T-helper 1 cell treated with Interleukin-12 subunit alpha and Interleukin-12 subunit beta and Interleukin-4 antibody, amounts not matched to agents 30 μg/mL and 1 μg/mL, for 36 hours (primary cell): ENCODE measurements at regions not wholly inside any gene's neighbourhood (a gene's known extent, or its start where the extent isn't known, plus 50 kb on each side); places are given as distances from the start of the nearest gene placed in this dataset.

Experiments
- H3K27ac Mint-ChIP-seq: one replicate; pipeline ENCODE4 v1.8.0; 2021; ENCODE audit warnings: mild to moderate bottlenecking, mixed read lengths
- H3K27me3 Mint-ChIP-seq: one replicate; pipeline ENCODE4 v1.8.0; 2021; ENCODE audit warnings: low read depth, mixed read lengths
- H3K36me3 Mint-ChIP-seq: one replicate; pipeline ENCODE4 v1.8.0; 2021; ENCODE audit warnings: low read depth, mixed read lengths
- H3K4me1 Mint-ChIP-seq: one replicate; pipeline ENCODE4 v1.8.0; 2021; ENCODE audit warnings: low read depth, mixed read lengths
- H3K4me3 Mint-ChIP-seq: one replicate; pipeline ENCODE4 v1.8.0; 2021; ENCODE audit warnings: mild to moderate bottlenecking, moderate library complexity, mixed read lengths
- H3K9me3 Mint-ChIP-seq: one replicate; pipeline ENCODE4 v1.8.0; 2021; ENCODE audit warnings: mixed read lengths

DNA sequence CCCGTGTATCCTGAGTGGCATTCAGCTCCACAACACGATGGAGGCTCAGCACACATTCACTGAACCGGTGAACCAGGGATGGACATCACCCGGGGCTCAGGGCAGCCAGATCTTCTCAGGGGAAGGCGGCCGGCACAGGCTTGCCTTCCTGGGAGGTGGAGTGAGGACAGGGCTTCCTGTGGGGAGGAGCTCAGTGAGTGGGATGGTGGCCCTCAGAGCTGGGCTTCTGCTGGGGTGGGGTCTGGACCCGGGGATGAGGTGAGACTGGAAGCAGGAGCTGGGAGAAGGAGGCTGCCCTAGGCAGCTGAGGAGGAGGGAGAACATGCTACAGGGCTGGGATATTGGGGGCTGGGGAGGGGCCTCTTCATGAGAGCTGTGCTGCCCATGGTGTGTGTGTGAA, 58.5 kb upstream of the PRR23E start:
- no peak overlapping the region for H3K27ac Mint-ChIP-seq
- no peaks in the 10 kb centered on the region for H3K4me1 Mint-ChIP-seq
- H3K4me3 Mint-ChIP-seq = no peak overlapping the region
- no peaks in the 10 kb centered on the region for H3K9me3 Mint-ChIP-seq
- no peaks in the 10 kb centered on the region for H3K36me3 Mint-ChIP-seq
- peaks cover 29% of the 10 kb centered on the region for H3K27me3 Mint-ChIP-seq

DNA sequence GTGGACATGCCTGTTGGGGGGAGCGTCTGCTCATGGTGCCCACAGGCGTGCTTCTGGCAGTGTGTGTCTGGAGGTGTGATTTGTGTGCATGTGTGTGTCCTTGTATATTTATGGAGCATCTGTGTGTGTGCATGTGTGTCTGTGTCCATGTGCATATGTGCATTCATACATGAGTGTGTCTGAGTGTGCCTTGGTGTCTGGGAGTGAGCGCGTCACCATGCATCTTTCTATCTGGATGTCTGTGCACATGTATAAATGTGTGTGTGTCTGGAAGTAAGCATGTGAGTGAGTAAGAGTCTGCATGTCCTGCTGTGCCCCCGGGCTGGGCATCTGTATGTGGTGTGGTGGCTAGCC, 58.1 kb upstream of the PRR23E start:
- H3K27me3 Mint-ChIP-seq = peaks cover 29% of the 10 kb centered on the region
- no peaks in the 10 kb centered on the region for H3K36me3 Mint-ChIP-seq
- no peaks in the 10 kb centered on the region for H3K9me3 Mint-ChIP-seq
- no peak overlapping the region for H3K4me3 Mint-ChIP-seq
- no peak overlapping the region for H3K27ac Mint-ChIP-seq
- no peaks in the 10 kb centered on the region for H3K4me1 Mint-ChIP-seq

DNA sequence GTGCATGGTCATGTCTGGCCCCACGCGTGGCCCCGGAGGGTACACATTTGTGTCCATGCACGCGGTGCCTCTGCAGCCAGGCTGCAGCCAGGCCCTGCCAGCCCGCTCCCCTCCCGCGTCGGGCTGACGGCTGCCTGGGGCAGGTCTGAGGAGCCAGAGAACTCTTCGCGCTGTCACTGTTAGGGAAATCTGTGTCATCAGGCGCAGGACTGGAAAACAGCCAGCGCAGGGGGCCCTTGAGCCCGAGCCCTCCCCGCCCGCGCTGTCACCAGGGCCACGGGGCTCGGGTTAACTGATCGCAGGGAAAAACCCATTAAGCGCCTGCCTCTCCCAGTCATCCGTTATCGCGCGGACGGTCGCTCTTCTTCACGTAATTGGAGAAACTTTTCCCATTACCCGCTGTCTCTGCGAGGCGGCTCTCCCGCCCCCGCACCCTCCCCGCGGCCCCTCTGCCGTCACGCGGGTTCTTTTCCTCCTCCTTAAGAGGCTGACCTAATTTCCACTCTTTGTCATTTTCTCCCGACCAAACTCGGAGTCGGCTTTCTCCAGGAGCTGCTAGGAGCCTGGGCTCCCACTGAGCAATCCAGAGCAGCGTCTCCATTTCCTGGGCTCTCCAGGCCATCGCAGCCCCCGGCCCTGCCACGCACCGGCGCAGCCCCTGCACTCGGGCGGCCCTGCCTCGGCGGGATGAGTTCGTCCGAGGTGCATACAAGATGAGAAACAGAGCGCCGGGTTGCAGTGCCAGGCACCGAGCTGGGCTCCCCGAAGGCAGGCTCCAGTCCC, 57.5 kb upstream of the PRR23E start:
- Mint-ChIP-seq H3K9me3 (no peaks in the 10 kb centered on the region), H3K4me3 (no peak overlapping the region), H3K27me3 (peaks cover 29% of the 10 kb centered on the region)

GRCh38 chr3:127136024-127136600, 56.8 kb upstream of the PRR23E start:
- H3K9me3 Mint-ChIP-seq = no peaks in the 10 kb centered on the region
- no peak overlapping the region for H3K27ac Mint-ChIP-seq
- H3K4me1 Mint-ChIP-seq = no peaks in the 10 kb centered on the region
- peaks cover 29% of the 10 kb centered on the region for H3K27me3 Mint-ChIP-seq
- no peak overlapping the region for H3K4me3 Mint-ChIP-seq
- H3K36me3 Mint-ChIP-seq = no peaks in the 10 kb centered on the region

More for the DNA sequence above, 57.5 kb upstream of the PRR23E start:
- Mint-ChIP-seq H3K27ac (no peak overlapping the region), H3K4me1 (no peaks in the 10 kb centered on the region), H3K36me3 (no peaks in the 10 kb centered on the region)

GRCh38 chr3:127136706-127137105, 56.2 kb upstream of the PRR23E start:
- H3K4me1 Mint-ChIP-seq = no peaks in the 10 kb centered on the region
- H3K9me3 Mint-ChIP-seq = no peaks in the 10 kb centered on the region
- H3K4me3 Mint-ChIP-seq = no peak overlapping the region
- H3K27me3 Mint-ChIP-seq = peaks cover 29% of the 10 kb centered on the region
- no peak overlapping the region for H3K27ac Mint-ChIP-seq
- H3K36me3 Mint-ChIP-seq = no peaks in the 10 kb centered on the region

DNA sequence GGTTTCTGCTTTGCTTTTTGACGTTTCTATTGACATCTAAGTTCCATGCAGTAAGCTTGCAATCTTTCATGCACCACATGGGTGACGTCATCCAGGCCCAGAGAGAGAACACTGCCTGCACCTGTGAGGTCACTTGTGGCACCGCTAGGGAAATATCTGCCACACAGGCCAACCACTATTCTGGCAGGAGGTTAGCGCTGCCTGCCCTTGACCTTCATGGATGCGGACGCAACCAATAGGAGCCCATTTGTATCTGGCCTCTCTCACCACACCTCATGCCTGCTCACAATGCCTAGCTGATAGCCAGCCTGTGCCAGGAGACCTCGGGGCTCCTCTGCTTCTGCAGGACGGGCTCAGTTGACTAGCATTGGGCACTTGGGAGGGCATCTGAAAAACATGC, 55.8 kb upstream of the PRR23E start:
- no peak overlapping the region for H3K4me3 Mint-ChIP-seq
- no peaks in the 10 kb centered on the region for H3K36me3 Mint-ChIP-seq
- peaks cover 29% of the 10 kb centered on the region for H3K27me3 Mint-ChIP-seq
- H3K4me1 Mint-ChIP-seq = no peaks in the 10 kb centered on the region
- H3K27ac Mint-ChIP-seq = no peak overlapping the region
- no peaks in the 10 kb centered on the region for H3K9me3 Mint-ChIP-seq

GRCh38 chr3:127137757-127138536, 55.0 kb upstream of the PRR23E start:
- H3K36me3 Mint-ChIP-seq = no peaks in the 10 kb centered on the region
- H3K27me3 Mint-ChIP-seq = peaks cover 29% of the 10 kb centered on the region
- H3K9me3 Mint-ChIP-seq = peaks cover 2% of the 10 kb centered on the region
- no peak overlapping the region for H3K4me3 Mint-ChIP-seq
- no peaks in the 10 kb centered on the region for H3K4me1 Mint-ChIP-seq
- H3K27ac Mint-ChIP-seq = no peak overlapping the region

GRCh38 chr3:127139601-127140500, 53.1 kb upstream of the PRR23E start:
- Mint-ChIP-seq H3K4me1 (no peaks in the 10 kb centered on the region), H3K4me3 (no peak overlapping the region), H3K27me3 (peaks cover 21% of the 10 kb centered on the region), H3K27ac (no peak overlapping the region), H3K9me3 (peaks cover 11% of the 10 kb centered on the region), H3K36me3 (no peaks in the 10 kb centered on the region)

DNA sequence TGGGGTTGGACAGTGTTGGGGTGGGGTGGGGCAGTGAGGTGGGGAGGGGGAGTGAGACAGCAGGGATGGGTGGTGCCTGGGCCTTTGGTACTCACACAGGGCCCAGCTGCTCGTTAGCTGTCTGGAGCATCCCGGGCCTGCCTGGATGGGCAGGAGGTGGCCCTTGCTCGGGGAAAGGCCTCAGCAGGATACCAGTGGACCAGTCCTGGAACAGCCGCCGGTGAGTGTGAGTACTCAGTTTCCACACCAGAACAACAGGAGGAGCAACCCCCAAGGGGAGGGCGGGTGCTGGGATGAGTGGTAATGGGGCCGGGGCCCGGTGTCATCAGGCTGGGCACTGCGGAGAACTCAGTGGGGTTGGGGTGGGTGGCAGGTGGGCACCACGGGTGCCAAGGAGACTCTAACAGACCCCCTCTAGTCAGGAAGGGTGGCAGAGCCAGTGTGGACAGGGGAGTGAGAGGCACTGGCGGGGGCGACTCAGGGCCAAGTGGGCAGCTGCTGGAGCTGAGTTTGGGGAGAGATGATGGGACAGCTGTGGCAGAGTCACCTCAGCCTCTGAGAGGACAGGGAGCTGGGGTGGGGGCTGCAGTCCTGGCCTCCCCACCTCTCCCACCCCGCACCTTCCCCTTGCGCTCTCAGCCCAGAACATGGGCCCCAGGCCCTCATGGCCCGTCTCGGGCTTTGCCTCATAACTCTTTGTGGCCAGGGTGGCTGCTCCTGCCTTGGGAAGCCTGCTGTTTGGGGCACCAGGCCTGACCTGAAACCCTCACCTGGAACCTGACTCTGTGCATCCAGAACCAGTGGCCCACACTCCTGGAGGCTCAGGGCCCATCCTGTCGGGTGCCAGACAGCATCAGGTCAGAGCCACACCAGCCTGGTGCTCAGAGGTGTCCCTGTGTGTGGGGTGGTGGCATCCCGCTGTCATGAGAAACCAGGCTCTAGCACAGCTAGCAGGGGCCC, 52.1 kb upstream of the PRR23E start:
- Mint-ChIP-seq H3K27me3 (peaks cover 17% of the 10 kb centered on the region), H3K4me3 (no peak overlapping the region), H3K9me3 (peaks cover 11% of the 10 kb centered on the region), H3K36me3 (no peaks in the 10 kb centered on the region), H3K27ac (no peak overlapping the region), H3K4me1 (no peaks in the 10 kb centered on the region)

- no peaks in the 10 kb centered on the region for H3K36me3 Mint-ChIP-seq
These were observed 50.8 kb upstream of the PRR23E start for GRCh38 chr3:127141921-127142730.

More at GRCh38 chr3:127141921-127142730, 50.8 kb upstream of the PRR23E start:
- Mint-ChIP-seq H3K9me3 (peaks cover 11% of the 10 kb centered on the region), H3K4me3 (no peak overlapping the region), H3K27me3 (peaks cover 8% of the 10 kb centered on the region), H3K4me1 (no peaks in the 10 kb centered on the region), H3K27ac (no peak overlapping the region)
